Mesothelial cell of epicardium (in vitro differentiated cells): ENCODE measurements at regions not wholly inside any gene's neighbourhood (a gene's known extent, or its start where the extent isn't known, plus 50 kb on each side); places are given as distances from the start of the nearest gene placed in this dataset.

ENCODE experiments used
- DNase-seq, 2 experiments: peaks; one replicate each; pipeline ENCODE4 v3.0.0; 2021; ENCODE audit warnings: low spot score in 2 of 2; ENCODE audit not compliant: unreplicated experiment in 2 of 2
- H3K27ac Mint-ChIP-seq: 2 replicates; pipeline ENCODE4 v1.8.0; 2021; ENCODE audit warnings: mixed read lengths
- H3K27me3 Mint-ChIP-seq: 2 replicates; pipeline ENCODE4 v1.8.0; 2021; ENCODE audit warnings: low read depth, mixed read lengths
- H3K36me3 Mint-ChIP-seq: 2 replicates; pipeline ENCODE4 v1.8.0; 2021; ENCODE audit warnings: mixed read lengths
- H3K4me1 Mint-ChIP-seq: 2 replicates; pipeline ENCODE4 v1.8.0; 2021; ENCODE audit warnings: mixed read lengths
- H3K4me3 Mint-ChIP-seq: 2 replicates; pipeline ENCODE4 v1.8.0; 2021; ENCODE audit warnings: mild to moderate bottlenecking, moderate library complexity, mixed read lengths
- H3K9me3 Mint-ChIP-seq: 2 replicates; pipeline ENCODE4 v1.8.0; 2021; ENCODE audit warnings: mixed read lengths
- TF ChIP-seq, protein P1 (sequence below): fragments of 200-600 bp; sonication (generic); IDR thresholded peaks from one replicate; pipeline ENCODE4 v1.5.0; 2021; ENCODE audit warnings: antibody characterized with exemption; ENCODE audit not compliant: unreplicated experiment

GRCh38 chr15:96121086-96121920, 209.2 kb upstream of the NR2F2 start:
- no peaks in the 10 kb centered on the region for H3K9me3 Mint-ChIP-seq

GRCh38 chr15:96122077-96123027, 208.1 kb upstream of the NR2F2 start:
- H3K27ac Mint-ChIP-seq: peak overlapping the region; percentile 84
- peaks cover 58% of the 10 kb centered on the region for H3K4me1 Mint-ChIP-seq
- H3K4me3 Mint-ChIP-seq: no peak overlapping the region
- TF ChIP-seq, protein P1, sequence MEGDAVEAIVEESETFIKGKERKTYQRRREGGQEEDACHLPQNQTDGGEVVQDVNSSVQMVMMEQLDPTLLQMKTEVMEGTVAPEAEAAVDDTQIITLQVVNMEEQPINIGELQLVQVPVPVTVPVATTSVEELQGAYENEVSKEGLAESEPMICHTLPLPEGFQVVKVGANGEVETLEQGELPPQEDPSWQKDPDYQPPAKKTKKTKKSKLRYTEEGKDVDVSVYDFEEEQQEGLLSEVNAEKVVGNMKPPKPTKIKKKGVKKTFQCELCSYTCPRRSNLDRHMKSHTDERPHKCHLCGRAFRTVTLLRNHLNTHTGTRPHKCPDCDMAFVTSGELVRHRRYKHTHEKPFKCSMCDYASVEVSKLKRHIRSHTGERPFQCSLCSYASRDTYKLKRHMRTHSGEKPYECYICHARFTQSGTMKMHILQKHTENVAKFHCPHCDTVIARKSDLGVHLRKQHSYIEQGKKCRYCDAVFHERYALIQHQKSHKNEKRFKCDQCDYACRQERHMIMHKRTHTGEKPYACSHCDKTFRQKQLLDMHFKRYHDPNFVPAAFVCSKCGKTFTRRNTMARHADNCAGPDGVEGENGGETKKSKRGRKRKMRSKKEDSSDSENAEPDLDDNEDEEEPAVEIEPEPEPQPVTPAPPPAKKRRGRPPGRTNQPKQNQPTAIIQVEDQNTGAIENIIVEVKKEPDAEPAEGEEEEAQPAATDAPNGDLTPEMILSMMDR: no peak
- no peaks in the 10 kb centered on the region for H3K27me3 Mint-ChIP-seq
- no peak for DNase-seq
- no peaks in the 10 kb centered on the region for H3K36me3 Mint-ChIP-seq
- no peaks in the 10 kb centered on the region for H3K9me3 Mint-ChIP-seq

More at GRCh38 chr15:96121086-96121920, 209.2 kb upstream of the NR2F2 start:
- no peaks in the 10 kb centered on the region for H3K27me3 Mint-ChIP-seq
- H3K4me3 Mint-ChIP-seq: no peak overlapping the region
- H3K4me1 Mint-ChIP-seq: peaks cover 61% of the 10 kb centered on the region
- H3K27ac Mint-ChIP-seq: peak overlapping the region; percentile 73
- no peaks in the 10 kb centered on the region for H3K36me3 Mint-ChIP-seq
- TF ChIP-seq, protein P1: no peak
- DNase-seq: no peak

DNA sequence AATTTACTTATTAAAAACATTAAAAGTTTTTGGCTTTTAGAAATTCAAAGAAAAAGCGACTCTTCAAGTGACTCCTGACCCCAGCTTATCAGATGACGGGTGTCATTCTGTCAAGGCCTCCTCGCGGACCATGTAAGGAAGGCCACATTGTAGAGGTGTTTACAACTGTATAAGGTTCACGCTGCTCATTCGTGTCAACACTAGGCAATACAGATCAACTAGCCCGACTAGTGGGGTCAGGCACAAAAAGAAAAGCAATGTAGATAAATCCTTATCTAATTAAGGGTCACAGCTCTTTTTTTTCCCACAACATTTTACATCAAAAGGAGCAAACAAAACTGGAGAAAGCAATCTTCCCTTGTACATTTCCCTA, 207.5 kb upstream of the NR2F2 start:
- H3K9me3 Mint-ChIP-seq: no peaks in the 10 kb centered on the region
- no peak overlapping the region for H3K4me3 Mint-ChIP-seq
- TF ChIP-seq, protein P1: no peak
- peaks cover 57% of the 10 kb centered on the region for H3K4me1 Mint-ChIP-seq
- peak overlapping the region; percentile 84 for H3K27ac Mint-ChIP-seq
- peaks cover under 1% of the 10 kb centered on the region for H3K36me3 Mint-ChIP-seq
- DNase-seq: no peak
- no peaks in the 10 kb centered on the region for H3K27me3 Mint-ChIP-seq

DNA sequence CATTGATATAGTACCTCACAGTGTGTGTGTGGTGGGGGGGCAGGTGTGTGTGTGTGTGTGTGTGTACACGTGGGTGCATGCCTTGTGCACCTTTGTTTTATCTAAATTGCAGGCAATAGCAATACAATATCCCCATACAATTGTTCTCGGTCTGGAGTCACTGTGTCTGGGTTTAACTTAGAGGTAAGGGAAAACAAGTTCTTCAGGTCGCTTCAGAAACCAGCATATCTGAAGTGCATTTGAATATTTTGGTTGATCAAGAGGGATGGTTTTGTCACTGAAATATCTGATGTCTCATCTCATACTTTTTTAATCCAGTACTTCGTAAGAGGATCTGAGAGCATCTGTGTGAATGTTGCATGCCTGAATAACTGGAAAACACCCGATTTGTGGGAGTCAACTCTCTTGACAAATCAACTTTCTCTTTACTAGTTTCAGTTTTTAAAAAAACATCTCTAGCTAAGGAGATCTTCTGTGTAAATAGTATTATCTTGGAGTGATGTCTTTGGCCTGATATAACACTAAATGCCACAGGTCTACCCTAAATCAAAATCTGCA, 206.8 kb upstream of the NR2F2 start:
- Mint-ChIP-seq H3K27me3 (no peaks in the 10 kb centered on the region), H3K4me1 (peaks cover 57% of the 10 kb centered on the region), H3K27ac (peak overlapping the region; percentile 84), H3K36me3 (peaks cover 1% of the 10 kb centered on the region), H3K4me3 (no peak overlapping the region), H3K9me3 (no peaks in the 10 kb centered on the region)
- DNase-seq: no peak
- TF ChIP-seq, protein P1: no peak

DNA sequence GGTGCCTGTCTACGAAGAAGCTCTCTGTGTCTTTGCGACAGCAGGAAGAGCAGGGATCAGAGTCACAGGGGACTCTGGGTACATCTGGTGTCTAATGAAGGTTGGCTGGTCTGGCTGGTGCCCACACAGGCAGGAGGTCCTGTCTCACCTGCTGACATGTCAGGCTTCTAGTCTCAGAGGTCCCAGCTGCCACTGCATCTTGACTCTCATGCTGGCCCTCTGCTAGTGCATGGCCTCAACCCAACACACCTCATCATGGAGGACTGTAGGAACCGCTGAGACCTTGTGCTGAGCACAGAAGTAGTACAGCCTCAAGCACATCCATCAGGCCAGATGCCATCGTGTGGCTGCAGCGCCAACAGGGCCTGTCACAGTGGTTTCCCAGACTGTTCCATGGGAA, 206.1 kb upstream of the NR2F2 start:
- peak overlapping the region; percentile 83 for H3K27ac Mint-ChIP-seq
- TF ChIP-seq, protein P1: no peak
- H3K4me3 Mint-ChIP-seq: no peak overlapping the region
- H3K4me1 Mint-ChIP-seq: peaks cover 57% of the 10 kb centered on the region
- no peaks in the 10 kb centered on the region for H3K27me3 Mint-ChIP-seq
- no peaks in the 10 kb centered on the region for H3K9me3 Mint-ChIP-seq
- no peak for DNase-seq
- peaks cover 1% of the 10 kb centered on the region for H3K36me3 Mint-ChIP-seq
